ENCODE measurements at regions not wholly inside any gene's neighbourhood (a gene's known extent, or its start where the extent isn't known, plus 50 kb on each side); places are given as distances from the start of the nearest gene placed in this dataset.

GRCh38 chr4:164215113-164215741 is 538.7 kb upstream of the SMIM31 start:
- WGBS (ENCODE audit: insufficient coverage): 82% methylated on average over 8 of the region's 13 CpGs
- Histone ChIP-seq H3K27ac (ENCODE audit: insufficient read depth in 1 of 2, low read depth in 1 of 2, low read length in 2 of 2, poor library complexity in 1 of 2, severe bottlenecking in 2 of 2) (no peak overlapping the region), H3K27me3 (replicated peaks in 2 of 5; ENCODE audit: control insufficient read depth in 4 of 5, insufficient read depth in 5 of 5, low read length in 4 of 5) (no peaks in the 10 kb centered on the region), H3K9me3 (ENCODE audit: control extremely low read depth in 1 of 5, control insufficient read depth in 4 of 5, insufficient read depth in 2 of 5, low read depth in 1 of 5, low read length in 4 of 5) (no peaks in the 10 kb centered on the region), H3K36me3 (ENCODE audit: control insufficient read depth in 4 of 4, insufficient read depth in 4 of 4, low read length in 3 of 4) (no peaks in the 10 kb centered on the region), H3K4me1 (ENCODE audit: control extremely low read depth in 1 of 4, control insufficient read depth in 4 of 4, insufficient read depth in 4 of 4, low read length in 3 of 4) (no peaks in the 10 kb centered on the region), H3K4me3 (ENCODE audit: control insufficient read depth in 1 of 7, extremely low read depth in 1 of 7, insufficient read depth in 4 of 7, low read depth in 2 of 7, low read length in 6 of 7) (no peak overlapping the region)
- no peak for DNase-seq
- CTCF ChIA-PET: no interaction called here
- POLR2A ChIA-PET: no interaction called here

DNA sequence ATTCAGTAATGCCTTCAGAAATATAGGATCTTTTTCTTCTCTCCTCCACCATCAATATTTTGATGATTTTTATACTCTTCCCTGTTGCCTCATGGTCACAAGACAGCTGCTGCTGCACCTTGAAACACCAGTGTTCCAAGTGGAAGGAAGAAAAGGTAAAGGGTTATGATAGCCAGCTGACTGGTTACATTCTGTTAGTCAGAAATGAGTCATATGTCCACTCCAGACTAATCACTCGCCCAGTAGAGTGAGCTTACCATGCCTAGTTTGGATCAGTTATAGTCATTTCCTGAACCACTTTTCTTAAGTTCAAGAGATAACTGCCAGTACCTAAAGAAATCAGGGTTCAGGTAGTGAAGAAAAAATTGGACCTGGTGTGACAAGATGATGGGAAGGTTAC is 532.3 kb upstream of the SMIM31 start:
- Histone ChIP-seq H3K4me1 (ENCODE audit: control extremely low read depth in 1 of 4, control insufficient read depth in 4 of 4, insufficient read depth in 4 of 4, low read length in 3 of 4) (no peaks in the 10 kb centered on the region), H3K27me3 (replicated peaks in 2 of 5; ENCODE audit: control insufficient read depth in 4 of 5, insufficient read depth in 5 of 5, low read length in 4 of 5) (no peaks in the 10 kb centered on the region), H3K9me3 (ENCODE audit: control extremely low read depth in 1 of 5, control insufficient read depth in 4 of 5, insufficient read depth in 2 of 5, low read depth in 1 of 5, low read length in 4 of 5) (no peaks in the 10 kb centered on the region), H3K4me3 (ENCODE audit: control insufficient read depth in 1 of 7, extremely low read depth in 1 of 7, insufficient read depth in 4 of 7, low read depth in 2 of 7, low read length in 6 of 7) (no peak overlapping the region), H3K27ac (ENCODE audit: insufficient read depth in 1 of 2, low read depth in 1 of 2, low read length in 2 of 2, poor library complexity in 1 of 2, severe bottlenecking in 2 of 2) (no peak overlapping the region), H3K36me3 (ENCODE audit: control insufficient read depth in 4 of 4, insufficient read depth in 4 of 4, low read length in 3 of 4) (no peaks in the 10 kb centered on the region)
- 100% methylated on average over 1 of the region's 1 CpG for WGBS (ENCODE audit: insufficient coverage)
- POLR2A ChIA-PET: no interaction called here
- CTCF ChIA-PET: no interaction called here
- DNase-seq: no peak

GRCh38 chr4:164224871-164225270 is 529.1 kb upstream of the SMIM31 start:
- Histone ChIP-seq H3K9me3 (ENCODE audit: control extremely low read depth in 1 of 5, control insufficient read depth in 4 of 5, insufficient read depth in 2 of 5, low read depth in 1 of 5, low read length in 4 of 5) (no peaks in the 10 kb centered on the region), H3K4me1 (ENCODE audit: control extremely low read depth in 1 of 4, control insufficient read depth in 4 of 4, insufficient read depth in 4 of 4, low read length in 3 of 4) (no peaks in the 10 kb centered on the region), H3K27ac (ENCODE audit: insufficient read depth in 1 of 2, low read depth in 1 of 2, low read length in 2 of 2, poor library complexity in 1 of 2, severe bottlenecking in 2 of 2) (no peak overlapping the region), H3K27me3 (replicated peaks in 2 of 5; ENCODE audit: control insufficient read depth in 4 of 5, insufficient read depth in 5 of 5, low read length in 4 of 5) (no peaks in the 10 kb centered on the region), H3K36me3 (ENCODE audit: control insufficient read depth in 4 of 4, insufficient read depth in 4 of 4, low read length in 3 of 4) (no peaks in the 10 kb centered on the region), H3K4me3 (ENCODE audit: control insufficient read depth in 1 of 7, extremely low read depth in 1 of 7, insufficient read depth in 4 of 7, low read depth in 2 of 7, low read length in 6 of 7) (no peak overlapping the region)
- CTCF ChIA-PET: no interaction called here
- DNase-seq: no peak
- POLR2A ChIA-PET: no interaction called here

GRCh38 chr4:164229255-164229654 is 524.7 kb upstream of the SMIM31 start:
- no peaks in the 10 kb centered on the region for H3K27me3 ChIP-seq (replicated peaks in 2 of 5; ENCODE audit: control insufficient read depth in 4 of 5, insufficient read depth in 5 of 5, low read length in 4 of 5)
- DNase-seq: no peak
- ChIA-PET CTCF (no interaction called here), POLR2A (no interaction called here)
- WGBS (ENCODE audit: insufficient coverage): 100% methylated on average over 2 of the region's 2 CpGs
- H3K9me3 ChIP-seq (ENCODE audit: control extremely low read depth in 1 of 5, control insufficient read depth in 4 of 5, insufficient read depth in 2 of 5, low read depth in 1 of 5, low read length in 4 of 5): no peaks in the 10 kb centered on the region
- H3K36me3 ChIP-seq (ENCODE audit: control insufficient read depth in 4 of 4, insufficient read depth in 4 of 4, low read length in 3 of 4): no peaks in the 10 kb centered on the region
- no peak overlapping the region for H3K4me3 ChIP-seq (ENCODE audit: control insufficient read depth in 1 of 7, extremely low read depth in 1 of 7, insufficient read depth in 4 of 7, low read depth in 2 of 7, low read length in 6 of 7)
- H3K27ac ChIP-seq (ENCODE audit: insufficient read depth in 1 of 2, low read depth in 1 of 2, low read length in 2 of 2, poor library complexity in 1 of 2, severe bottlenecking in 2 of 2): no peak overlapping the region
- H3K4me1 ChIP-seq (ENCODE audit: control extremely low read depth in 1 of 4, control insufficient read depth in 4 of 4, insufficient read depth in 4 of 4, low read length in 3 of 4): no peaks in the 10 kb centered on the region

DNA sequence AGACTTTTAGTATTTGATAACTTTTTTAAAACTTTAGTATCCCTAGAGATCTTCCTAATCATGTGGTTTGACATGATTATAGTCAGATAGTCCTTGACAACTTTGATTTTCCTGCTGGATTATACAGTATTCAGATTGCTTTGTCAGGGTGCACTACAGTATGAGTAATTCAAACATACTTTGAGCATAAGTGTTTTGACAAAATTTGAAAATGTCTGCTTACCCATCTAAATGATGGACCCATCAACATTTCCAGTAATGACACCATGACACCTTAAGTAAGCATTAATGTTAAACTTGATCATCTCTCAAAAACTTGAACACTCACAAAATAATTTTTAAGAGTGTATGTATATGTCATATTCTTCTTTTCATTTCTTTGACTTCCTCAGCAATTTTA is 514.5 kb upstream of the SMIM31 start:
- Histone ChIP-seq H3K4me3 (ENCODE audit: control insufficient read depth in 1 of 7, extremely low read depth in 1 of 7, insufficient read depth in 4 of 7, low read depth in 2 of 7, low read length in 6 of 7) (no peak overlapping the region), H3K9me3 (ENCODE audit: control extremely low read depth in 1 of 5, control insufficient read depth in 4 of 5, insufficient read depth in 2 of 5, low read depth in 1 of 5, low read length in 4 of 5) (no peaks in the 10 kb centered on the region), H3K27me3 (replicated peaks in 2 of 5; ENCODE audit: control insufficient read depth in 4 of 5, insufficient read depth in 5 of 5, low read length in 4 of 5) (no peaks in the 10 kb centered on the region), H3K27ac (ENCODE audit: insufficient read depth in 1 of 2, low read depth in 1 of 2, low read length in 2 of 2, poor library complexity in 1 of 2, severe bottlenecking in 2 of 2) (no peak overlapping the region), H3K4me1 (ENCODE audit: control extremely low read depth in 1 of 4, control insufficient read depth in 4 of 4, insufficient read depth in 4 of 4, low read length in 3 of 4) (no peaks in the 10 kb centered on the region), H3K36me3 (ENCODE audit: control insufficient read depth in 4 of 4, insufficient read depth in 4 of 4, low read length in 3 of 4) (no peaks in the 10 kb centered on the region)
- CTCF ChIA-PET: no interaction called here
- POLR2A ChIA-PET: no interaction called here
- DNase-seq: no peak

- H3K27ac ChIP-seq (ENCODE audit: insufficient read depth in 1 of 2, low read depth in 1 of 2, low read length in 2 of 2, poor library complexity in 1 of 2, severe bottlenecking in 2 of 2): no peak overlapping the region
- H3K9me3 ChIP-seq (ENCODE audit: control extremely low read depth in 1 of 5, control insufficient read depth in 4 of 5, insufficient read depth in 2 of 5, low read depth in 1 of 5, low read length in 4 of 5): no peaks in the 10 kb centered on the region
- no CpG with 5 or more reads among the region's 3 CpGs for WGBS (ENCODE audit: insufficient coverage)
- H3K27me3 ChIP-seq (replicated peaks in 2 of 5; ENCODE audit: control insufficient read depth in 4 of 5, insufficient read depth in 5 of 5, low read length in 4 of 5): no peaks in the 10 kb centered on the region
- no peaks in the 10 kb centered on the region for H3K4me1 ChIP-seq (ENCODE audit: control extremely low read depth in 1 of 4, control insufficient read depth in 4 of 4, insufficient read depth in 4 of 4, low read length in 3 of 4)
- H3K4me3 ChIP-seq (ENCODE audit: control insufficient read depth in 1 of 7, extremely low read depth in 1 of 7, insufficient read depth in 4 of 7, low read depth in 2 of 7, low read length in 6 of 7): no peak overlapping the region
- ChIA-PET CTCF (no interaction called here), POLR2A (no interaction called here)
- no peak for DNase-seq
- H3K36me3 ChIP-seq (ENCODE audit: control insufficient read depth in 4 of 4, insufficient read depth in 4 of 4, low read length in 3 of 4): no peaks in the 10 kb centered on the region
Observed at GRCh38 chr4:164239976-164240375, 514.0 kb upstream of the SMIM31 start.

GRCh38 chr4:164251257-164251656 is 502.7 kb upstream of the SMIM31 start:
- no peaks in the 10 kb centered on the region for H3K9me3 ChIP-seq (ENCODE audit: control extremely low read depth in 1 of 5, control insufficient read depth in 4 of 5, insufficient read depth in 2 of 5, low read depth in 1 of 5, low read length in 4 of 5)
- H3K27ac ChIP-seq (ENCODE audit: insufficient read depth in 1 of 2, low read depth in 1 of 2, low read length in 2 of 2, poor library complexity in 1 of 2, severe bottlenecking in 2 of 2): no peak overlapping the region
- CTCF ChIA-PET: no interaction called here
- WGBS (ENCODE audit: insufficient coverage): no CpG with 5 or more reads among the region's 7 CpGs
- no peak for DNase-seq
- no peak overlapping the region for H3K4me3 ChIP-seq (ENCODE audit: control insufficient read depth in 1 of 7, extremely low read depth in 1 of 7, insufficient read depth in 4 of 7, low read depth in 2 of 7, low read length in 6 of 7)
- H3K27me3 ChIP-seq (replicated peaks in 2 of 5; ENCODE audit: control insufficient read depth in 4 of 5, insufficient read depth in 5 of 5, low read length in 4 of 5): no peaks in the 10 kb centered on the region
- POLR2A ChIA-PET: no interaction called here
- H3K4me1 ChIP-seq (ENCODE audit: control extremely low read depth in 1 of 4, control insufficient read depth in 4 of 4, insufficient read depth in 4 of 4, low read length in 3 of 4): no peaks in the 10 kb centered on the region
- no peaks in the 10 kb centered on the region for H3K36me3 ChIP-seq (ENCODE audit: control insufficient read depth in 4 of 4, insufficient read depth in 4 of 4, low read length in 3 of 4)

All from common myeloid progenitor, CD34-positive (primary cell).